ENCODE measurements at regions not wholly inside any gene's neighbourhood (a gene's known extent, or its start where the extent isn't known, plus 50 kb on each side); places are given as distances from the start of the nearest gene placed in this dataset.

GRCh38 chr17:72538443-72538842, 417.6 kb downstream of the SOX9 start:
- 90 to 97% methylated on average over 5 of the region's 5 CpGs for WGBS, 2 donors
- Histone ChIP-seq H3K36me3 (no peaks in the 10 kb centered on the region), H3K27me3 (no peaks in the 10 kb centered on the region), H3K4me3 (replicated peaks in 1 of 3) (no peak overlapping the region), H3K9me3 (no peaks in the 10 kb centered on the region), H3K4me1 (peaks cover 12 to 16% of the 10 kb centered on the region in 2 donors), H3K27ac (peak overlapping the region in 2 of 3 donors; percentile 17 to 68)
- intact Hi-C loops (cut with DNase I), result no loop called here
- DNase-seq, result no peak
- TF ChIP-seq POLR2A (IDR thresholded peaks at IDR 0.05), result no peak
- no peak for TF ChIP-seq CTCF (IDR thresholded peaks at IDR 0.05)

- Histone ChIP-seq H3K9me3 (no peaks in the 10 kb centered on the region), H3K4me3 (replicated peaks in 1 of 3) (no peak overlapping the region), H3K27ac (peak overlapping the region in 2 of 3 donors; percentile 17 to 68), H3K27me3 (no peaks in the 10 kb centered on the region), H3K36me3 (no peaks in the 10 kb centered on the region), H3K4me1 (peaks cover 12 to 16% of the 10 kb centered on the region in 2 donors)
- intact Hi-C loops (cut with DNase I), result no loop called here
- peak; percentile 57 to 71 for DNase-seq
- TF ChIP-seq POLR2A (IDR thresholded peaks at IDR 0.05) (no peak), CTCF (IDR thresholded peaks at IDR 0.05) (no peak)
- 69 to 78% methylated on average over 13 of the region's 13 CpGs for WGBS, 2 donors
These were observed 418.1 kb downstream of the SOX9 start for GRCh38 chr17:72538901-72539352.

DNA sequence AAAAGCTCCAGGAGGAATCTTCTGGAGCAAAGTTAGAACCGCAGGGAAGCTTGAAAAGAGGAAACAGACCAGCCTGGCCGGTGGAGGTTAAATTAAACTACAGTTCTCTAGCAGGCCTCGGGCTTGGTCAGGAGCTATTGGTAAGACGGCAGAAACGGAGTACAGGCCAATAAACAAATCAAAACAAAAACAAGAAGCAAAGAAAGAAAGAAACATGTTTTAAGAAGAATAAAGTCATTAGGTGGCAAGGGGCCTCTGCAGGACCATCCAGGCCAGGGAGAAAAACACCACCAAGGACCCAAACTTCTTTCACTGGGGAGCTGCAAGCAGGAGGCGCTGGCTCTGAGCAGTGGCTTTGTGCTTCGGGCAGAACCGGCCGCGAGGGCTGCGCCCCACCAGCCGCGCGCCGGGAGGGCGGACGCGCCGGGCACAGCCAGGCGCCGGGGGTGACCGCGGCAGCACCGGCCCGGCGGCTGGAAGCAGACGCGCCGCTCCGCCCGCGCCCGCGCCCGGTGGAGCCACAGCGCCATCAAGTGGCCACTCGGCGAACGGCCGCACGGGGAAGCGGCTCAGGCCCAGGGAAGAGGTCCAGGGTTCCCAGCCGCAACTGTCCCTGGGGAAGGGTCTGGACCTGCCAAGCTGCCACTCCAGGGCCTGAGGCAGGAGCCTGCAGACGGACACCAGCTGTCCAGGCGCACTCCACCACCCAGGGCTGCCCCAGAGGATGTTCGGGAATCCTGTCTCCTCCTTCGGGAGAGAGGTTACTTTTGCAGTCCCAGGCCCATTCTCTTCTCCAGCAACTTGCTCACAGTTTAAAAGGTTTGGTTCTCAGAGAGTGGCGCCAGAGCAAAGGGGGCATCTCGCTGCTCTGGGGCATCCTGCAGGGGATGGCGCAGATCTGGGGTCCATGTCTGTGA, 419.4 kb downstream of the SOX9 start:
- peak; percentile 81 to 83 for DNase-seq
- intact Hi-C loops (cut with DNase I), result loop anchor here (5.0 to 10.0 kb wide), 2 partner anchors 415 to 1063 kb away; partner anchors contain the start of gene SOX9
- Histone ChIP-seq H3K27me3 (no peaks in the 10 kb centered on the region), H3K27ac (peak overlapping the region; percentile 66 to 68 (median 68)), H3K36me3 (no peaks in the 10 kb centered on the region), H3K9me3 (no peaks in the 10 kb centered on the region), H3K4me3 (replicated peaks in 1 of 3) (no peak overlapping the region), H3K4me1 (peaks cover 12 to 16% of the 10 kb centered on the region in 2 donors)
- TF ChIP-seq POLR2A (IDR thresholded peaks at IDR 0.05) (peak in 1 of 2 donors; percentile 50), CTCF (IDR thresholded peaks at IDR 0.05) (peak; percentile 50 to 100 (median 94))
- 25 to 26% methylated on average over 18 to 23 of the region's 50 CpGs for WGBS, 2 donors

DNA sequence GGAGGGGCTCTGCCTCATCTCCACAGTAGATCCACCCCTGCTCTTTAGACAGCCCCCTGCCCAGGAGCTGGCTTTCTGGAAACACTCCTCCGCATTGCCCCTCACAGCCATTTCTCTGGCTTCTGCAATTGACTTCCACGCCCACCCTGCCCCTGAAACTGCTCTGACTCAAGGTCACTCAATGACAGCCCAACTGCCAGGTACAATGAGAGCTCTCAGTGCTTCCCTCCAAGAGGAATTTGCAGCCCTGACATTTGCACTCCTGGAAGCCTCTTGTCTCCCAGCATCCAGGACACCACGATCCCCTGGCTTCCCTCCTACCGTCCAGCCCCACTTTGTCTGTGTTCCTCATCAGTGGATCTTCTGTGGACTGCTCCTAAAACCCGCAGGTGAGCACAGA, 421.5 kb downstream of the SOX9 start:
- WGBS, 2 donors, result 77 to 90% methylated on average over 5 of the region's 5 CpGs
- Histone ChIP-seq H3K4me1 (peaks cover 12 to 16% of the 10 kb centered on the region in 2 donors), H3K9me3 (no peaks in the 10 kb centered on the region), H3K27me3 (no peaks in the 10 kb centered on the region), H3K36me3 (no peaks in the 10 kb centered on the region), H3K27ac (no peak overlapping the region), H3K4me3 (replicated peaks in 1 of 3) (no peak overlapping the region)
- no peak for DNase-seq
- TF ChIP-seq POLR2A (IDR thresholded peaks at IDR 0.05) (no peak), CTCF (IDR thresholded peaks at IDR 0.05) (no peak)
- intact Hi-C loops (cut with DNase I), result loop anchor here (5.0 to 10.0 kb wide), 2 partner anchors 418 to 1065 kb away; partner anchors contain the start of gene SOX9

DNA sequence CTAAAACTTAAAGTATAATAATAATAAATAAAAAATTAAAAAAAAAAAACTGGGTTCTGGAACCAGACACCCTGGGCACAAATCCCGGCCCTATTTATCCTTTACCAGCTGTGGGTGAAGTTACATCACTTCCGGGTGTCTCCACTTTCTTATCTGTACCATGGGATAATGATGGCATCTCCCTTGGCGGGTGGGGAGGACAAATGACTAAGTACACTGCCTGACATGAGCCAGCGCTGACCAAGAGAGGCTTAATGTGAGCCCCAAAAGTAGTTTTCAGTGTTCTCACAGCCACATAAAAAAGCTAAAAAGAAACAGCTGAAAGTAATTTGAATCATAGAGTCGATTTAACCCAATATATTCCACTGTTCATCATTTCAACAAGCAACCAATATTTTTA, 424.9 kb downstream of the SOX9 start:
- H3K27me3 ChIP-seq, result no peaks in the 10 kb centered on the region
- 86 to 88% methylated on average over 5 of the region's 5 CpGs for WGBS, 2 donors
- H3K9me3 ChIP-seq, result no peaks in the 10 kb centered on the region
- TF ChIP-seq POLR2A (IDR thresholded peaks at IDR 0.05) (no peak), CTCF (IDR thresholded peaks at IDR 0.05) (no peak)
- DNase-seq, result no peak
- H3K27ac ChIP-seq, result no peak overlapping the region
- intact Hi-C loops (cut with DNase I), result loop anchor here (10.0 kb wide), 1 partner anchor 421 kb away; the partner anchor contains the start of gene SOX9
- no peaks in the 10 kb centered on the region for H3K36me3 ChIP-seq
- no peak overlapping the region for H3K4me3 ChIP-seq (replicated peaks in 1 of 3)
- H3K4me1 ChIP-seq, result no peaks in the 10 kb centered on the region

All from thyroid gland (tissue), 4 donors.